PC-3 (cell line): ENCODE measurements at regions not wholly inside any gene's neighbourhood (a gene's known extent, or its start where the extent isn't known, plus 50 kb on each side); places are given as distances from the start of the nearest gene placed in this dataset.

ENCODE experiments used
- ATAC-seq: fragments of 200-7000 bp; cut with Tn5 transposase; 2 replicates; pipeline ENCODE4 v1.9.1; 2020; ENCODE audit warnings: mild to moderate bottlenecking, moderate library complexity
- BruUV-seq: library from RNA; stranded (reverse); fragments of 400-500 nt; replicated peaks from 2 replicates; lab custom pipeline; 2021; lab: Mats Ljungman, UMichigan
- CTCF ChIA-PET: fragments of 300-600 bp; sonication (Branson Sonifier 250); formaldehyde crosslinking; loops from one replicate; lab custom pipeline; 2022; ENCODE audit warnings: antibody characterized with exemption; lab: Charles Lee
- POLR2A ChIA-PET: fragments of 300-600 bp; sonication (Branson Sonifier 250); formaldehyde crosslinking; loops from one replicate; lab custom pipeline; 2022; ENCODE audit warnings: antibody characterized with exemption; ENCODE audit not compliant: unreplicated experiment; lab: Charles Lee
- DNase-seq: peaks from one replicate; pipeline ENCODE4 v3.0.0-alpha.2; 2015
- H2AFZ ChIP-seq: fragments of 300-600 bp; sonication (generic); 2 replicates; pipeline ENCODE4 v1.6.0; 2016; ENCODE audit warnings: antibody characterized with exemption, low read length
- H3F3A ChIP-seq: fragments of 300-600 bp; sonication (generic); one replicate; pipeline ENCODE4 v1.6.0; 2017; ENCODE audit warnings: antibody characterized with exemption, low read length, control low read depth, mild to moderate bottlenecking; ENCODE audit not compliant: unreplicated experiment
- H3K27ac ChIP-seq: fragments of 300-600 bp; sonication (generic); 2 replicates; pipeline ENCODE4 v1.5.1; 2016; ENCODE audit warnings: mild to moderate bottlenecking, low read length
- H3K27me3 ChIP-seq: fragments of 300-600 bp; sonication (generic); 2 replicates; pipeline ENCODE4 v1.6.1; 2016; ENCODE audit warnings: low read length, mixed read lengths
- H3K36me3 ChIP-seq: fragments of 300-600 bp; sonication (generic); 2 replicates; pipeline ENCODE4 v1.6.1; 2016; ENCODE audit warnings: low read depth, mixed run types, low read length, mixed read lengths
- H3K4me1 ChIP-seq: fragments of 300-600 bp; sonication (generic); 2 replicates; pipeline ENCODE4 v1.5.1; 2016; ENCODE audit warnings: low read length; ENCODE audit not compliant: insufficient read depth
- H3K4me2 ChIP-seq: fragments of 300-600 bp; sonication (generic); 2 replicates; pipeline ENCODE4 v1.6.0; 2016; ENCODE audit warnings: low read length
- H3K4me3 ChIP-seq: fragments of 300-600 bp; sonication (generic); 2 replicates; pipeline ENCODE4 v1.5.1; 2016; ENCODE audit warnings: mild to moderate bottlenecking, low read length, mixed read lengths
- H3K79me2 ChIP-seq: fragments of 300-600 bp; sonication (generic); 2 replicates; pipeline ENCODE4 v1.6.1; 2017; ENCODE audit warnings: low read length, mixed read lengths
- H3K9ac ChIP-seq: fragments of 300-600 bp; sonication (generic); 2 replicates; pipeline ENCODE4 v1.6.0; 2016; ENCODE audit warnings: mild to moderate bottlenecking, low read length
- H3K9me2 ChIP-seq: fragments of 300-600 bp; sonication (generic); replicated peaks from 2 replicates; pipeline ENCODE4 v1.6.1; 2016; ENCODE audit warnings: mixed run types, low read length, mixed read lengths
- H3K9me3 ChIP-seq: fragments of 300-600 bp; sonication (generic); 2 replicates; pipeline ENCODE4 v1.6.1; 2016; ENCODE audit warnings: low read length, mixed read lengths
- H4K20me1 ChIP-seq: fragments of 300-600 bp; sonication (generic); 2 replicates; pipeline ENCODE4 v1.6.1; 2016; ENCODE audit warnings: low read length, mixed read lengths
- CTCF ChIP-seq: fragments of 300-600 bp; sonication (generic); conservative IDR thresholded peaks from 2 replicates; pipeline ENCODE4 v1.5.1; 2017; ENCODE audit warnings: antibody characterized with exemption, low read depth, mild to moderate bottlenecking, low read length
- EZH2 ChIP-seq: fragments of 300-600 bp; sonication (generic); IDR thresholded peaks from one replicate; pipeline ENCODE4 v1.6.1; 2017; ENCODE audit warnings: antibody characterized with exemption, mild to moderate bottlenecking, low read length; ENCODE audit not compliant: unreplicated experiment
- EZH2phosphoT487 ChIP-seq: fragments of 300-600 bp; sonication (generic); IDR thresholded peaks from 2 replicates; pipeline ENCODE4 v1.6.1; 2018; ENCODE audit warnings: mild to moderate bottlenecking, antibody characterized with exemption, low read length, borderline replicate concordance
- intact Hi-C: fragments of 100-400 bp; cut with micrococcal nuclease; formaldehyde crosslinking; loops from 2 replicates; pipeline ENCODE4 v1.9.0; 2023

GRCh38 chr12:131368668-131369071, 342.2 kb upstream of the SFSWAP start:
- Histone ChIP-seq H3K9me2 (no peaks in the 10 kb centered on the region), H3K27ac (no peak overlapping the region), H3K79me2 (no peaks in the 10 kb centered on the region), H4K20me1 (no peaks in the 10 kb centered on the region), H3K4me3 (no peak overlapping the region), H3K4me2 (no peak overlapping the region), H2AFZ (no peak overlapping the region), H3F3A (no peaks in the 10 kb centered on the region), H3K36me3 (no peaks in the 10 kb centered on the region), H3K27me3 (peaks cover 44% of the 10 kb centered on the region), H3K4me1 (no peaks in the 10 kb centered on the region), H3K9ac (no peak overlapping the region), H3K9me3 (no peaks in the 10 kb centered on the region)
- POLR2A ChIA-PET, result no interaction called here
- intact Hi-C loops, result no loop called here
- CTCF ChIA-PET, result no interaction called here
- no TSS peak for BruUV-seq
- DNase-seq, result no peak
- no peak for TF ChIP-seq EZH2phosphoT487
- no peak for TF ChIP-seq EZH2
- TF ChIP-seq CTCF, result no peak
- no peak for ATAC-seq

DNA sequence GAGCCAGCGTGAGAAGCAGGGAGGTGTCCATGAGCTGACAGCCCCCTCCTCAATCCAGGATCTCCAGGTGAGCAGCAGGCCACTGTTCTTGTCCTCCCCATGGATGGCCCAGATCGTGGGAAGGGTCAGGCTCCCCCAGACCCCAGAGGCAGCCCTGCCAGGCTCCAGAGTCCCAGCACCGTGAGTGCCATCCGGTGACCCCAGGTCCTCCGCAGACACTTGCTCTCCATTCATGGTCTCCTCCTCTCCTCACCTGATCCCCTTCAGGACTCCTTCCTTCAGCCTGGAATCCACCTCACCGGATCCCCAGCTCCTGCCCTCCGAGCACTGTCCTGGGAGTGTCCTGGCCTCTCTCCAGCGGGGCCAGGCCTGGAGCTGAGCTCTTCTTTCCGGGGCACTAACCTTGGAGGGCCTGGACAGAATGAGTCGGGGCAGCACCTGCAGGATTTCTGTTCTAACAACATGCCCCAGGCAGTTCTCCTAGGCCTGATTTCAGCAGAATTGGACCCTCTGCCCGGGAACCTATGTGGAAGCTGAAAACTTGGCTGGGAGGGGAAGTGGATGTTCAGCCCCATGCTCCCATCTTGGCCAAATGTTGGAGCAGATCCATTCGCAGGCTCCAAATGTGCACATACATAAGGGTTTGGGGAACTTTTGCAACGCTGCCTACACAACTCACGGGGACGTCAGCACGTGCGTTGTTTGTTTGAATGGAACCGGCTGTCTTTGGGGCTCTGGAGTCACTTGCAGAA, 341.6 kb upstream of the SFSWAP start:
- Histone ChIP-seq H3K36me3 (no peaks in the 10 kb centered on the region), H3K79me2 (no peaks in the 10 kb centered on the region), H3K4me2 (no peak overlapping the region), H2AFZ (no peak overlapping the region), H3F3A (no peaks in the 10 kb centered on the region), H3K27me3 (peaks cover 41% of the 10 kb centered on the region), H4K20me1 (no peaks in the 10 kb centered on the region), H3K9ac (no peak overlapping the region), H3K4me1 (no peaks in the 10 kb centered on the region), H3K27ac (no peak overlapping the region), H3K9me2 (no peaks in the 10 kb centered on the region), H3K9me3 (no peaks in the 10 kb centered on the region), H3K4me3 (no peak overlapping the region)
- ChIA-PET CTCF (no interaction called here), POLR2A (no interaction called here)
- intact Hi-C loops, result no loop called here
- TF ChIP-seq EZH2phosphoT487 (no peak), CTCF (no peak), EZH2 (no peak)
- no TSS peak for BruUV-seq
- ATAC-seq (no peak), DNase-seq (no peak)

- H3K9me2 ChIP-seq, result no peaks in the 10 kb centered on the region
- POLR2A ChIA-PET, result no interaction called here
These were observed 340.6 kb upstream of the SFSWAP start for GRCh38 chr12:131370321-131370720.

More at GRCh38 chr12:131370321-131370720, 340.6 kb upstream of the SFSWAP start:
- Histone ChIP-seq H3K36me3 (no peaks in the 10 kb centered on the region), H3F3A (no peaks in the 10 kb centered on the region), H3K4me1 (no peaks in the 10 kb centered on the region), H3K27ac (no peak overlapping the region), H3K4me2 (no peak overlapping the region), H4K20me1 (no peaks in the 10 kb centered on the region), H3K4me3 (no peak overlapping the region), H2AFZ (no peak overlapping the region), H3K9ac (no peak overlapping the region), H3K79me2 (no peaks in the 10 kb centered on the region), H3K9me3 (no peaks in the 10 kb centered on the region), H3K27me3 (peaks cover 41% of the 10 kb centered on the region)
- no TSS peak for BruUV-seq
- CTCF ChIA-PET, result no interaction called here
- TF ChIP-seq EZH2phosphoT487 (no peak), CTCF (no peak)
- ATAC-seq, result no peak
- no peak for DNase-seq
- intact Hi-C loops, result no loop called here
